ENCODE measurements at regions not wholly inside any gene's neighbourhood (a gene's known extent, or its start where the extent isn't known, plus 50 kb on each side); places are given as distances from the start of the nearest gene placed in this dataset.

GRCh38 chr1:199724049-199724448 lies 303.5 kb upstream of the NR5A2 start:
- intact Hi-C loops (cut with DNase I), result no loop called here
- Histone ChIP-seq H3K4me1 (no peaks in the 10 kb centered on the region), H3K9me3 (no peaks in the 10 kb centered on the region), H3K27me3 (no peaks in the 10 kb centered on the region), H3K27ac (no peak overlapping the region), H3K4me3 (no peak overlapping the region), H3K36me3 (no peaks in the 10 kb centered on the region)
- FAIRE-seq (no peak), ATAC-seq (no peak), DNase-seq (no peak)
- TF ChIP-seq CTCF (IDR thresholded peaks at IDR 0.05), result no peak
- WGBS, 2 donors, result 79 to 80% methylated on average over 1 of the region's 1 CpG

- no peaks in the 10 kb centered on the region for H3K9me3 ChIP-seq
- TF ChIP-seq CTCF (IDR thresholded peaks at IDR 0.05), result no peak
- DNase-seq (no peak), FAIRE-seq (no peak), ATAC-seq (no peak)
- WGBS, 2 donors, result 76 to 79% methylated on average over 3 of the region's 3 CpGs
- no peak overlapping the region for H3K27ac ChIP-seq
- intact Hi-C loops (cut with DNase I), result no loop called here
- H3K4me3 ChIP-seq, result no peak overlapping the region
- H3K27me3 ChIP-seq, result no peaks in the 10 kb centered on the region
- H3K36me3 ChIP-seq, result no peaks in the 10 kb centered on the region
- no peaks in the 10 kb centered on the region for H3K4me1 ChIP-seq
Observed at GRCh38 chr1:199725002-199725565, 302.4 kb upstream of the NR5A2 start.

DNA sequence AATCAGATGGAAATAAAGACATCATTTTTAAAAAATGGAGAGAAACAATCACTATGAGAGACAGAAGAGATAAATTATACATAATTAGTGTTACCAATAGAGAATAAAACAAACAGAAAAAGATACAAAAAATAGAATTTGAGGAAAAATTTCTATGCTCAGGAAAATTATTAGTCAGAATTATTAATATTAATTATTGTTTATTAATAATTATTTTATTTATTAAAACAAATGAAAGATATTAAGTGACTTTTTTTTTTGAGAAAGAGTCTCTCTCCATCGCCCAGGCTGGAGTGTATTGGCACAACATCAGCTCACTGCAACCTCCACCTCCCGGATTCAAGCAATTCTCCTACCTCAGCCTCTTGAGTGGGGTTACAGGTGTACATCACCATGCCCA lies 299.8 kb upstream of the NR5A2 start:
- WGBS, 2 donors, result 95 to 98% methylated on average over 2 of the region's 2 CpGs
- TF ChIP-seq CTCF (IDR thresholded peaks at IDR 0.05), result no peak
- intact Hi-C loops (cut with DNase I), result no loop called here

GRCh38 chr1:199728345-199728744 lies 299.2 kb upstream of the NR5A2 start:
- Histone ChIP-seq H3K36me3 (no peaks in the 10 kb centered on the region), H3K4me3 (no peak overlapping the region), H3K27ac (no peak overlapping the region), H3K9me3 (no peaks in the 10 kb centered on the region), H3K4me1 (no peaks in the 10 kb centered on the region), H3K27me3 (no peaks in the 10 kb centered on the region)
- DNase-seq (no peak), FAIRE-seq (no peak), ATAC-seq (no peak)
- TF ChIP-seq CTCF (IDR thresholded peaks at IDR 0.05), result no peak
- intact Hi-C loops (cut with DNase I), result no loop called here
- WGBS, 2 donors, result 83 to 96% methylated on average over 2 of the region's 2 CpGs

More for the DNA sequence above, 299.8 kb upstream of the NR5A2 start:
- H3K4me1 ChIP-seq, result no peaks in the 10 kb centered on the region
- FAIRE-seq, result no peak
- no peaks in the 10 kb centered on the region for H3K9me3 ChIP-seq
- no peaks in the 10 kb centered on the region for H3K36me3 ChIP-seq
- no peak for ATAC-seq
- DNase-seq, result no peak
- H3K4me3 ChIP-seq, result no peak overlapping the region
- no peaks in the 10 kb centered on the region for H3K27me3 ChIP-seq
- H3K27ac ChIP-seq, result no peak overlapping the region

- no peaks in the 10 kb centered on the region for H3K27me3 ChIP-seq
- no peak for TF ChIP-seq CTCF (IDR thresholded peaks at IDR 0.05)
- FAIRE-seq (no peak), DNase-seq (no peak), ATAC-seq (peak in 1 of 4 donors; percentile 26)
- H3K27ac ChIP-seq, result no peak overlapping the region
- H3K4me3 ChIP-seq, result no peak overlapping the region
- no peaks in the 10 kb centered on the region for H3K9me3 ChIP-seq
- H3K4me1 ChIP-seq, result no peaks in the 10 kb centered on the region
- H3K36me3 ChIP-seq, result no peaks in the 10 kb centered on the region
- intact Hi-C loops (cut with DNase I), result no loop called here
- 53 to 57% methylated on average over 2 of the region's 2 CpGs for WGBS, 2 donors
Observed at GRCh38 chr1:199733125-199733524, 294.4 kb upstream of the NR5A2 start.
